Heart left ventricle (tissue), 13 donors: ENCODE measurements at regions not wholly inside any gene's neighbourhood (a gene's known extent, or its start where the extent isn't known, plus 50 kb on each side); places are given as distances from the start of the nearest gene placed in this dataset.

ENCODE experiments used
- CTCF ChIP-seq, 12 donors: fragments of 200-600 bp; sonication (generic) in 4 of 12; IDR thresholded peaks; one replicate each; pipeline versions ENCODE4 v1.5.0 to v1.8.0; 2018 to 2022; ENCODE audit warnings: antibody characterized with exemption in 12 of 12, mild to moderate bottlenecking in 5 of 12
- POLR2A ChIP-seq, 2 donors: fragments of 450-650 bp; IDR thresholded peaks; one replicate each; pipeline ENCODE4 v1.6.1; 2017; ENCODE audit warnings: antibody characterized with exemption in 2 of 2, mild to moderate bottlenecking in 2 of 2, moderate library complexity in 2 of 2
- donor health status: ischemic (EF 13 %, LVEDD 7.1; RV severe dilation, severe dysfunction).
- donor health status: DM: no; HTN: yes; CAD: no.
- donor health status: DM: no; HTN: no; CAD: no.
- donor health status: ischemic (EF 25% LVEDD 6.9; RV normal size, moderate dysfunction).
- donor health status: ischemic (EF 25% LVEDD 5.7; RV mildly dilated, moderate dysfunction).
- donor health status: ischemic (EF 35%, LVEDD 5.7; RV mildly dilated, moderate dysfunction).
- donor health status: nonischemic (EF 11% LVEDD 7.7; RV severe dilation, severe dysfunction).
- donor health status: DM: yes; HTN: yes; CAD: no.
- donor health status: PGD.
- donor health status: ischemic (EF 29% LVEDD 5.4; RV normal size, mild dysfunction).
- donor health status: nonischemic (EF 23%, LVEDD 6.1; RV moderate dilation, normal function).

- TF ChIP-seq CTCF (IDR thresholded peaks at IDR 0.05), result no peak
- TF ChIP-seq POLR2A (IDR thresholded peaks at IDR 0.05), result no peak
These were observed 1164.2 kb downstream of the NSUN3 start for GRCh38 chr3:95227092-95227491.
